Aorta (tissue), 5 donors: ENCODE measurements at regions not wholly inside any gene's neighbourhood (a gene's known extent, or its start where the extent isn't known, plus 50 kb on each side); places are given as distances from the start of the nearest gene placed in this dataset.

ENCODE experiments used
- ATAC-seq: fragments of 200-7000 bp; cut with Tn5 transposase; one replicate; pipeline ENCODE4 v1.9.1; 2022; ENCODE audit warnings: moderate library complexity; ENCODE audit not compliant: low FRiP score
- DNase-seq, 2 donors: peaks; one replicate each; pipeline ENCODE4 v3.0.0-alpha.2; 2020
- H3K27ac ChIP-seq, 2 donors: one replicate each; pipeline ENCODE4 v1.5.1; 2013; ENCODE audit warnings: low read length in 2 of 2, mild to moderate bottlenecking in 2 of 2, moderate library complexity in 2 of 2, control low read depth in 1 of 2, inconsistent platforms in 1 of 2, low read depth in 1 of 2
- H3K27me3 ChIP-seq, 2 donors: one replicate each; pipeline ENCODE4 v1.6.1; 2013; ENCODE audit warnings: control low read depth in 1 of 2, low read length in 1 of 2, mild to moderate bottlenecking in 1 of 2, moderate library complexity in 1 of 2; ENCODE audit not compliant: insufficient read depth in 2 of 2, control insufficient read depth in 1 of 2
- H3K36me3 ChIP-seq, 2 donors: one replicate each; pipeline ENCODE4 v1.6.1; 2013; ENCODE audit warnings: control low read depth in 1 of 2, low read length in 1 of 2, mild to moderate bottlenecking in 1 of 2; ENCODE audit not compliant: insufficient read depth in 2 of 2, control insufficient read depth in 1 of 2
- H3K4me1 ChIP-seq, 2 donors: one replicate each; pipeline ENCODE4 v1.6.1; 2013; ENCODE audit warnings: low read length in 2 of 2, control low read depth in 1 of 2, mild to moderate bottlenecking in 1 of 2, moderate library complexity in 1 of 2; ENCODE audit not compliant: insufficient read depth in 2 of 2, control insufficient read depth in 1 of 2
- H3K4me3 ChIP-seq, 2 donors: one replicate each; pipeline ENCODE4 v1.5.1; 2013; ENCODE audit warnings: low read length in 2 of 2, control low read depth in 1 of 2, mild to moderate bottlenecking in 1 of 2
- H3K9me3 ChIP-seq: one replicate; pipeline ENCODE4 v1.6.1; 2013; ENCODE audit warnings: mild to moderate bottlenecking, low read length; ENCODE audit not compliant: control insufficient read depth
- WGBS, 2 donors: extraction: QIAGEN DNeasy Blood & Tissue Kit; methylation state at CpG; one replicate each; pipeline ENCODE4 v1.1.7; 2013; 5-methylcytosine and 5-hydroxymethylcytosine counted together
- intact Hi-C, 2 donors: fragments of 100-400 bp; cut with DNase I; formaldehyde crosslinking; loops; one replicate each; pipeline versions ENCODE4 v1.14.2 to v1.15.0; 2022
- donor health status: healthy with polysubstance abuse.
- donor health status: Bipolar disorder and iron deficiency.
- donor health status: DM: no; HTN: no; CAD: no.
- donor health status: DM: no; HTN: no; CAD: no.
- donor health status: DM: yes; HTN: yes; CAD: no.

- Histone ChIP-seq H3K27me3 (peaks cover 0 to under 1% of the 10 kb centered on the region in 2 donors), H3K4me3 (no peak overlapping the region), H3K36me3 (no peaks in the 10 kb centered on the region), H3K27ac (no peak overlapping the region), H3K4me1 (no peaks in the 10 kb centered on the region), H3K9me3 (no peaks in the 10 kb centered on the region)
- intact Hi-C loops, result no loop called here
- WGBS, 2 donors, result 84 to 88% methylated on average over 4 of the region's 4 CpGs
- ATAC-seq, result no peak
- no peak for DNase-seq
These were observed 191.1 kb downstream of the SAMD5 start for GRCh38 chr6:147699637-147700036.

GRCh38 chr6:147700436-147701209 lies 192.1 kb downstream of the SAMD5 start:
- H3K36me3 ChIP-seq, result no peaks in the 10 kb centered on the region
- peaks cover 0 to 2% of the 10 kb centered on the region in 2 donors for H3K27me3 ChIP-seq
- intact Hi-C loops, result no loop called here
- no peaks in the 10 kb centered on the region for H3K9me3 ChIP-seq
- no peak overlapping the region for H3K4me3 ChIP-seq
- DNase-seq (no peak), ATAC-seq (no peak)
- 7 to 17% methylated on average over 5 of the region's 5 CpGs for WGBS, 2 donors
- H3K4me1 ChIP-seq, result no peaks in the 10 kb centered on the region
- no peak overlapping the region for H3K27ac ChIP-seq

- no peak for ATAC-seq
- H3K27me3 ChIP-seq, result peaks cover 0 to 2% of the 10 kb centered on the region in 2 donors
These were observed 196.2 kb downstream of the SAMD5 start for GRCh38 chr6:147704691-147705090.

GRCh38 chr6:147707524-147707923 lies 199.0 kb downstream of the SAMD5 start:
- no peak overlapping the region for H3K4me3 ChIP-seq
- no peaks in the 10 kb centered on the region for H3K4me1 ChIP-seq
- H3K27me3 ChIP-seq, result peaks cover 0 to 2% of the 10 kb centered on the region in 2 donors
- intact Hi-C loops, result no loop called here
- no peaks in the 10 kb centered on the region for H3K9me3 ChIP-seq
- H3K27ac ChIP-seq, result no peak overlapping the region
- no peak for ATAC-seq
- DNase-seq, result no peak
- no peaks in the 10 kb centered on the region for H3K36me3 ChIP-seq

More at GRCh38 chr6:147704691-147705090, 196.2 kb downstream of the SAMD5 start:
- H3K4me1 ChIP-seq, result no peaks in the 10 kb centered on the region
- no peaks in the 10 kb centered on the region for H3K36me3 ChIP-seq
- no peak overlapping the region for H3K4me3 ChIP-seq
- no peak for DNase-seq
- H3K9me3 ChIP-seq, result no peaks in the 10 kb centered on the region
- 51 to 60% methylated on average over 5 of the region's 5 CpGs for WGBS, 2 donors
- intact Hi-C loops, result no loop called here
- no peak overlapping the region for H3K27ac ChIP-seq

- Histone ChIP-seq H3K27ac (no peak overlapping the region), H3K4me3 (no peak overlapping the region), H3K4me1 (no peaks in the 10 kb centered on the region), H3K9me3 (no peaks in the 10 kb centered on the region), H3K27me3 (peaks cover 0 to 2% of the 10 kb centered on the region in 2 donors), H3K36me3 (no peaks in the 10 kb centered on the region)
- DNase-seq (no peak), ATAC-seq (no peak)
- 96% methylated on average over 3 of the region's 3 CpGs for WGBS, 2 donors
- intact Hi-C loops, result no loop called here
These were observed 199.7 kb downstream of the SAMD5 start for GRCh38 chr6:147708170-147708569.

GRCh38 chr6:147709396-147710272 lies 201.1 kb downstream of the SAMD5 start:
- no peaks in the 10 kb centered on the region for H3K9me3 ChIP-seq
- no peaks in the 10 kb centered on the region for H3K4me1 ChIP-seq
- DNase-seq (no peak), ATAC-seq (no peak)
- intact Hi-C loops, result no loop called here
- no peak overlapping the region for H3K4me3 ChIP-seq
- 81 to 82% methylated on average over 6 of the region's 6 CpGs for WGBS, 2 donors
- peaks cover 0 to 2% of the 10 kb centered on the region in 2 donors for H3K27me3 ChIP-seq
- no peaks in the 10 kb centered on the region for H3K36me3 ChIP-seq
- no peak overlapping the region for H3K27ac ChIP-seq

- ATAC-seq, result no peak
- no peak for DNase-seq
- Histone ChIP-seq H3K9me3 (no peaks in the 10 kb centered on the region), H3K4me3 (no peak overlapping the region), H3K27ac (no peak overlapping the region), H3K4me1 (no peaks in the 10 kb centered on the region), H3K36me3 (no peaks in the 10 kb centered on the region), H3K27me3 (no peaks in the 10 kb centered on the region)
- intact Hi-C loops, result no loop called here
- 95 to 97% methylated on average over 2 of the region's 2 CpGs for WGBS, 2 donors
These were observed 202.4 kb downstream of the SAMD5 start for GRCh38 chr6:147710890-147711289.

GRCh38 chr6:147711476-147711875 lies 203.0 kb downstream of the SAMD5 start:
- H3K4me3 ChIP-seq, result no peak overlapping the region
- DNase-seq, result no peak
- H3K27me3 ChIP-seq, result no peaks in the 10 kb centered on the region
- no peak for ATAC-seq
- no peaks in the 10 kb centered on the region for H3K4me1 ChIP-seq
- 87 to 88% methylated on average over 4 of the region's 4 CpGs for WGBS, 2 donors
- intact Hi-C loops, result no loop called here
- H3K36me3 ChIP-seq, result no peaks in the 10 kb centered on the region
- H3K9me3 ChIP-seq, result no peaks in the 10 kb centered on the region
- no peak overlapping the region for H3K27ac ChIP-seq
